ENCODE measurements at regions not wholly inside any gene's neighbourhood (a gene's known extent, or its start where the extent isn't known, plus 50 kb on each side); places are given as distances from the start of the nearest gene placed in this dataset.

DNA sequence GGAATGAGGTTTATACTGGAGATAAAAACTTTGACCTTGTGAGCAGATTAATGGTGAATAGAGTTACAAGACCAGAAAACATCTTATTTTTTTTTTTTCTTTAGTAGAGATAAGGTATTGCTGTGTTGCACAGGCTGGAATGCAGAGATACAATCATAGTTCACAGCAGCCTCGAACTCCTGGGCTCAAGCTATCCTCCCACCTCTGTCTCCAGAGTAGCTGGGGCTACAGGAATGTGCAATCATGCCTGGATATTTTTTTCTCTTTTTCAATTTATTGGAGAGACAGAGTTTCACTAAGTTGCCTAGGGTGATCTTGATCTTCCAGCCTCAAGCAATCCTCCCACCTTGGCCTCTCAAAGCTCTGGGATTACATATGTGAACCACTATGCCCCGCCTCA is 2139.1 kb downstream of the PCDH9 start:
- TF ChIP-seq, protein P1, sequence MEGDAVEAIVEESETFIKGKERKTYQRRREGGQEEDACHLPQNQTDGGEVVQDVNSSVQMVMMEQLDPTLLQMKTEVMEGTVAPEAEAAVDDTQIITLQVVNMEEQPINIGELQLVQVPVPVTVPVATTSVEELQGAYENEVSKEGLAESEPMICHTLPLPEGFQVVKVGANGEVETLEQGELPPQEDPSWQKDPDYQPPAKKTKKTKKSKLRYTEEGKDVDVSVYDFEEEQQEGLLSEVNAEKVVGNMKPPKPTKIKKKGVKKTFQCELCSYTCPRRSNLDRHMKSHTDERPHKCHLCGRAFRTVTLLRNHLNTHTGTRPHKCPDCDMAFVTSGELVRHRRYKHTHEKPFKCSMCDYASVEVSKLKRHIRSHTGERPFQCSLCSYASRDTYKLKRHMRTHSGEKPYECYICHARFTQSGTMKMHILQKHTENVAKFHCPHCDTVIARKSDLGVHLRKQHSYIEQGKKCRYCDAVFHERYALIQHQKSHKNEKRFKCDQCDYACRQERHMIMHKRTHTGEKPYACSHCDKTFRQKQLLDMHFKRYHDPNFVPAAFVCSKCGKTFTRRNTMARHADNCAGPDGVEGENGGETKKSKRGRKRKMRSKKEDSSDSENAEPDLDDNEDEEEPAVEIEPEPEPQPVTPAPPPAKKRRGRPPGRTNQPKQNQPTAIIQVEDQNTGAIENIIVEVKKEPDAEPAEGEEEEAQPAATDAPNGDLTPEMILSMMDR (IDR thresholded peaks at IDR 0.05): no peak

DNA sequence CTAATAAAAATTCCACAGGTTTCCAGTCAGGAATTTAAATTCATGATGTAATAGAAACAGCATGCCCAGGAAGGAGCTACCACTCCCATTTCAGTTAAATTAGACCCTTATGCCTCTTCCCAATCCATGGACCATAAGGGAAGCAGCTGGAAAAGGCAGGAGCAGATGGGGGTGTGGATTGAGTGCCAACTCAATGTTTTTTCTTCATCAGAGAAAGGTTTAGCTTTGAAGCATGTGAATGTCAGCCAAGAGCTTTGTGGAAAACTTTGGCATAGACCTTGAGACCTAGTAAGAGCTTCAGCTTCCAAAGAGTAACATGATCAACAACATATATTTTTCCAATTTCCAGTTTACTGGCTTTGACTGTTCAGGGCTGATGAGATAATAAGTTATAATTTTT is 2139.9 kb downstream of the PCDH9 start:
- TF ChIP-seq, protein P1 (IDR thresholded peaks at IDR 0.05): no peak
- no peaks in the 10 kb centered on the region for H3K9me3 ChIP-seq
- no peak for DNase-seq (ENCODE audit: low spot score)
- ATAC-seq (ENCODE audit: insufficient number of reproducible peaks, low FRiP score, low read depth): no peak
- H3K4me1 ChIP-seq (ENCODE audit: control insufficient read depth in 1 of 2, low read depth in 2 of 2): no peaks in the 10 kb centered on the region
- no peak overlapping the region for H3K27ac ChIP-seq
- no peaks in the 10 kb centered on the region for H3K36me3 ChIP-seq
- H3K4me3 ChIP-seq: no peak overlapping the region
- no peaks in the 10 kb centered on the region for H3K27me3 ChIP-seq (replicated peaks; ENCODE audit: insufficient read depth)

More for the DNA sequence above, 2139.1 kb downstream of the PCDH9 start:
- H3K27me3 ChIP-seq (replicated peaks; ENCODE audit: insufficient read depth): no peaks in the 10 kb centered on the region
- H3K4me1 ChIP-seq (ENCODE audit: control insufficient read depth in 1 of 2, low read depth in 2 of 2): no peaks in the 10 kb centered on the region
- ATAC-seq (ENCODE audit: insufficient number of reproducible peaks, low FRiP score, low read depth) (no peak), DNase-seq (ENCODE audit: low spot score) (no peak)
- H3K9me3 ChIP-seq: no peaks in the 10 kb centered on the region
- H3K4me3 ChIP-seq: no peak overlapping the region
- H3K27ac ChIP-seq: no peak overlapping the region
- H3K36me3 ChIP-seq: no peaks in the 10 kb centered on the region

DNA sequence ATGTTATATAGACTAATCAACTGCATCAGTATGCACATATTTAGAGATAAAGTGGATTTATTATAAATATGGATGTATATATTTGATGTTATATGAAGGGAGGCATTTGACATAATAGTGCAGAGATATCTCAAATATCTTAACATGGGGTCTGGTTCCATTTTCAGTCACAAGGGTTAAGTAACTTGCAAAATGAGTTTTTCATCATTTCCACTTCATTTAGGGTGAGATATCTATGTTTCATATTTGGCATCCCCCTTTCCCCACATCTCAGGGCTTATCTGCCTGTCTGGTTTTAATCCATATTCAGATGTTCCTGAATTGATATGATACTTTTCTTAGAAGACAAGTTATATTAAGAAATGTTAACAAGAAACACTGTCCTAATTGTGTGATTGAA is 2141.2 kb downstream of the PCDH9 start:
- DNase-seq (ENCODE audit: low spot score) (no peak), ATAC-seq (ENCODE audit: insufficient number of reproducible peaks, low FRiP score, low read depth) (no peak)
- TF ChIP-seq, protein P1 (IDR thresholded peaks at IDR 0.05): no peak

DNA sequence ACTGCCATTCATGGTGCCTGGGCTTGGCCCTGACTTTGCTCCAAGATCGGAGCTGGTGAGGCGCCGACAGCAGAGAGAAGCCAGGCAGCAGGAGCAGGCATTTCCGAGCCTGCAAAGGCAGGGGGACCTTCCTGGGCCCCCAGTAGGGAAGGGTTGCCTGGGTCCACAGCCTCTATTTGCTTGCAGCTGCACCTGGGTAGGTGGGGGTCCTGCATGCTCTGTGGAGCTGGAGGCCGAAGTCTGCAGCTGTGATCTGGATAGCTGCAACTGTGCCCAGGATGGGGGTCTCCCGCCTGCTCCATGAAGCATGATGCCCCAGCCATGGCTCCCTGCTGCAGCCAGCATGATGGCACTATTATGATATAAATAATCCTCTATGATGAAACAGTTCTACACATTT is 2144.2 kb downstream of the PCDH9 start:
- no peaks in the 10 kb centered on the region for H3K36me3 ChIP-seq
- no peak overlapping the region for H3K27ac ChIP-seq
- H3K27me3 ChIP-seq (replicated peaks; ENCODE audit: insufficient read depth): no peaks in the 10 kb centered on the region
- H3K4me1 ChIP-seq (ENCODE audit: control insufficient read depth in 1 of 2, low read depth in 2 of 2): no peaks in the 10 kb centered on the region
- TF ChIP-seq, protein P1 (IDR thresholded peaks at IDR 0.05): no peak
- no peak for ATAC-seq (ENCODE audit: insufficient number of reproducible peaks, low FRiP score, low read depth)
- H3K4me3 ChIP-seq: no peak overlapping the region
- H3K9me3 ChIP-seq: no peaks in the 10 kb centered on the region
- DNase-seq (ENCODE audit: low spot score): no peak

More for the DNA sequence above, 2141.2 kb downstream of the PCDH9 start:
- no peak overlapping the region for H3K4me3 ChIP-seq
- H3K36me3 ChIP-seq: no peaks in the 10 kb centered on the region
- no peak overlapping the region for H3K27ac ChIP-seq
- no peaks in the 10 kb centered on the region for H3K27me3 ChIP-seq (replicated peaks; ENCODE audit: insufficient read depth)
- no peaks in the 10 kb centered on the region for H3K9me3 ChIP-seq
- no peaks in the 10 kb centered on the region for H3K4me1 ChIP-seq (ENCODE audit: control insufficient read depth in 1 of 2, low read depth in 2 of 2)

DNA sequence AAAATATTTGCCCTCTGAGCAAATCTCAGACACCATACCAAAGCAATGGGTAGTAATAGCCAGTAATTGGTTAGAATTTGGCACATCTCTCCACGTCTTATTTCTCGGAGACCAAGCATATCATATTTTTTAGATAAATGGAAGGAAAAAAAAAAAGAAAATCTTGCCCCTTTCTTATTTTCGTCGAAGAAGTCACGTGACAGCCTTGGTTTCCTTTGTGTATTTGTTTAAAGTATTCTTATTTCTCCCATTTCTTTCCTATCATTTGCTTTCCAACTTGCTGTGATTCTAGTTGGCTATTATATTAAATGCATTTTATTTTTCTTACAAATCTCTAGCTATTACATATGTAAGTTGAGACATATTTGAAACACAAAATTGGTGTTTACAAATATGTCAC is 2155.9 kb downstream of the PCDH9 start:
- ATAC-seq (ENCODE audit: insufficient number of reproducible peaks, low FRiP score, low read depth) (no peak), DNase-seq (ENCODE audit: low spot score) (no peak)
- Histone ChIP-seq H3K36me3 (no peaks in the 10 kb centered on the region), H3K4me1 (ENCODE audit: control insufficient read depth in 1 of 2, low read depth in 2 of 2) (no peaks in the 10 kb centered on the region), H3K27me3 (replicated peaks; ENCODE audit: insufficient read depth) (no peaks in the 10 kb centered on the region), H3K4me3 (no peak overlapping the region), H3K9me3 (no peaks in the 10 kb centered on the region), H3K27ac (no peak overlapping the region)
- TF ChIP-seq, protein P1 (IDR thresholded peaks at IDR 0.05): no peak
